AG10803 (cell line): ENCODE measurements at regions not wholly inside any gene's neighbourhood (a gene's known extent, or its start where the extent isn't known, plus 50 kb on each side); places are given as distances from the start of the nearest gene placed in this dataset.

Source experiments
- DNase-seq: peaks from one replicate; pipeline ENCODE4 v3.0.0; 2010; ENCODE audit warnings: low read depth
- H3K4me3 ChIP-seq: 2 replicates; pipeline ENCODE4 v1.5.1; 2011; ENCODE audit warnings: mild to moderate bottlenecking, low read length, control low read depth
- CTCF ChIP-seq: conservative IDR thresholded peaks from 2 replicates; pipeline ENCODE4 v1.5.1; 2011; ENCODE audit warnings: mild to moderate bottlenecking, low read length, control low read depth, inconsistent platforms

- no peak overlapping the region for H3K4me3 ChIP-seq
- DNase-seq: no peak
- TF ChIP-seq CTCF: no peak
Measured at GRCh38 chr11:120041625-120042024, 96.3 kb downstream of the TRIM29 start.

- no peak overlapping the region for H3K4me3 ChIP-seq
- DNase-seq: no peak
- no peak for TF ChIP-seq CTCF
Measured at GRCh38 chr11:120040151-120040840, 97.6 kb downstream of the TRIM29 start.

GRCh38 chr11:120039039-120039438, 98.9 kb downstream of the TRIM29 start:
- H3K4me3 ChIP-seq: no peak overlapping the region
- TF ChIP-seq CTCF: no peak
- DNase-seq: no peak

- H3K4me3 ChIP-seq: no peak overlapping the region
- DNase-seq: no peak
- TF ChIP-seq CTCF: no peak
Measured at GRCh38 chr11:120037111-120037510, 100.8 kb downstream of the TRIM29 start.

- DNase-seq: no peak
- no peak overlapping the region for H3K4me3 ChIP-seq
- TF ChIP-seq CTCF: no peak
Measured at GRCh38 chr11:120035756-120036155, 102.2 kb downstream of the TRIM29 start.

- no peak for TF ChIP-seq CTCF
- no peak for DNase-seq
- H3K4me3 ChIP-seq: no peak overlapping the region
Measured at GRCh38 chr11:120034881-120035630, 102.9 kb downstream of the TRIM29 start.
